Caco-2 (cell line): ENCODE measurements at regions not wholly inside any gene's neighbourhood (a gene's known extent, or its start where the extent isn't known, plus 50 kb on each side); places are given as distances from the start of the nearest gene placed in this dataset.

Experiments
- BruUV-seq: library from RNA; stranded (reverse); fragments of 400-500 nt; replicated peaks from 2 replicates; lab custom pipeline; 2021; lab: Mats Ljungman, UMichigan
- CTCF ChIA-PET: fragments of 300-600 bp; sonication (Branson Sonifier 250); formaldehyde crosslinking; loops from one replicate; lab custom pipeline; 2022; ENCODE audit warnings: antibody characterized with exemption; lab: Charles Lee
- POLR2A ChIA-PET: fragments of 300-600 bp; sonication (Branson Sonifier 250); formaldehyde crosslinking; loops from one replicate; lab custom pipeline; 2022; ENCODE audit warnings: antibody characterized with exemption; lab: Charles Lee
- DNase-seq, 2 experiments: peaks; one replicate each; pipeline versions ENCODE4 v3.0.0 to v3.0.0-alpha.2; 2020 to 2022
- H3K27me3 ChIP-seq: replicated peaks from 2 replicates; pipeline ENCODE4 v1.6.0; 2011; ENCODE audit warnings: low read length; ENCODE audit not compliant: control insufficient read depth, insufficient read depth
- H3K36me3 ChIP-seq: 2 replicates; pipeline ENCODE4 v1.5.1; 2011; ENCODE audit warnings: low read length; ENCODE audit not compliant: control insufficient read depth, insufficient read depth
- H3K4me1 ChIP-seq: fragments of 250-450 bp; sonication (Bioruptor Pico); 2 replicates; pipeline ENCODE4 v1.5.1; 2020; ENCODE audit warnings: mild to moderate bottlenecking
- H3K4me3 ChIP-seq: 2 replicates; pipeline ENCODE4 v1.5.1; 2011; ENCODE audit warnings: low read depth, mild to moderate bottlenecking, control low read depth, low read length
- H3K9me3 ChIP-seq: fragments of 250-450 bp; sonication (Bioruptor Pico); 2 replicates; pipeline ENCODE4 v1.5.1; 2020; ENCODE audit warnings: mild to moderate bottlenecking, moderate library complexity
- H3K27ac Mint-ChIP-seq: one replicate; pipeline ENCODE4 v1.8.0; 2022; ENCODE audit warnings: mixed read lengths; ENCODE audit not compliant: unreplicated experiment
- H3K27me3 Mint-ChIP-seq: one replicate; pipeline ENCODE4 v1.8.0; 2022; ENCODE audit warnings: mixed read lengths; ENCODE audit not compliant: insufficient read depth, unreplicated experiment
- H3K36me3 Mint-ChIP-seq: one replicate; pipeline ENCODE4 v1.8.0; 2022; ENCODE audit warnings: mild to moderate bottlenecking, mixed read lengths; ENCODE audit not compliant: insufficient read depth, unreplicated experiment
- H3K4me1 Mint-ChIP-seq: one replicate; pipeline ENCODE4 v1.8.0; 2022; ENCODE audit warnings: low read depth, mixed read lengths; ENCODE audit not compliant: unreplicated experiment
- H3K4me3 Mint-ChIP-seq: one replicate; pipeline ENCODE4 v1.8.0; 2022; ENCODE audit warnings: mild to moderate bottlenecking, moderate library complexity, mixed read lengths; ENCODE audit not compliant: unreplicated experiment
- H3K9me3 Mint-ChIP-seq: one replicate; pipeline ENCODE4 v1.8.0; 2022; ENCODE audit warnings: mixed read lengths; ENCODE audit not compliant: unreplicated experiment
- intact Hi-C: fragments of 100-400 bp; cut with micrococcal nuclease; formaldehyde crosslinking; loops from one replicate; pipeline ENCODE4 v1.10.0; 2022; ENCODE audit not compliant: unreplicated experiment
- TF ChIP-seq, protein P1 (sequence below), 2 experiments: fragments of 200-600 bp in 1 of 2; IDR thresholded peaks; 1 replicate in 1 of 2; 2 replicates in 1 of 2; pipeline versions ENCODE4 v1.5.1 to v1.8.0; 2011 to 2022; ENCODE audit warnings: antibody characterized with exemption in 1 of 2, control low read depth in 1 of 2, inconsistent platforms in 1 of 2, low read depth in 1 of 2, low read length in 1 of 2, mild to moderate bottlenecking in 1 of 2, moderate library complexity in 1 of 2; ENCODE audit not compliant: insufficient read depth in 1 of 2, severe bottlenecking in 1 of 2, unreplicated experiment in 1 of 2

DNA sequence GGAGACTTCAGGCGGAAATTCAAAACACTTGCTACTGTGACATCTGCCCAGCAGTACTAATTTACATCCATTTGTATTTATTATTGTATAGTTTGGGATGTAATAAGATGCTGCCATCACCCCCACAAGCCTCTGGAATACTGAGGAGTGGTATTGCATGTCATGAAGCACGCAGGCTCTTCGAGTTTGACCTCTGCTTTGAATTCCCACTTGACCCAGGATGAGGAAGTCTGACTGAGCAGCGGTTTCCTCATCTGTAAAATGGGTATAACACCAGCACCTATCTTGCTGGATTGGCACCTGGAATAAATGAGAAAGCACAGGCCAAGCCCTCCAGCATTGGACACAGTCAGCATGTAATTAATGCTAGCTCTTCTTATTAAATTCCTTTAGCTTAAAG is 116.0 kb upstream of the DIO3 start:
- no peak overlapping the region for H3K4me3 Mint-ChIP-seq
- Histone ChIP-seq H3K36me3 (no peaks in the 10 kb centered on the region), H3K9me3 (no peaks in the 10 kb centered on the region), H3K27me3 (no peaks in the 10 kb centered on the region), H3K4me1 (peaks cover 6% of the 10 kb centered on the region; the same call in 1 of the 2 replicates), H3K4me3 (no peak overlapping the region)
- H3K27me3 Mint-ChIP-seq = no peaks in the 10 kb centered on the region
- BruUV-seq = no TSS peak
- no peaks in the 10 kb centered on the region for H3K36me3 Mint-ChIP-seq
- H3K9me3 Mint-ChIP-seq = peaks cover 7% of the 10 kb centered on the region
- CTCF ChIA-PET = no interaction called here
- TF ChIP-seq, protein P1, sequence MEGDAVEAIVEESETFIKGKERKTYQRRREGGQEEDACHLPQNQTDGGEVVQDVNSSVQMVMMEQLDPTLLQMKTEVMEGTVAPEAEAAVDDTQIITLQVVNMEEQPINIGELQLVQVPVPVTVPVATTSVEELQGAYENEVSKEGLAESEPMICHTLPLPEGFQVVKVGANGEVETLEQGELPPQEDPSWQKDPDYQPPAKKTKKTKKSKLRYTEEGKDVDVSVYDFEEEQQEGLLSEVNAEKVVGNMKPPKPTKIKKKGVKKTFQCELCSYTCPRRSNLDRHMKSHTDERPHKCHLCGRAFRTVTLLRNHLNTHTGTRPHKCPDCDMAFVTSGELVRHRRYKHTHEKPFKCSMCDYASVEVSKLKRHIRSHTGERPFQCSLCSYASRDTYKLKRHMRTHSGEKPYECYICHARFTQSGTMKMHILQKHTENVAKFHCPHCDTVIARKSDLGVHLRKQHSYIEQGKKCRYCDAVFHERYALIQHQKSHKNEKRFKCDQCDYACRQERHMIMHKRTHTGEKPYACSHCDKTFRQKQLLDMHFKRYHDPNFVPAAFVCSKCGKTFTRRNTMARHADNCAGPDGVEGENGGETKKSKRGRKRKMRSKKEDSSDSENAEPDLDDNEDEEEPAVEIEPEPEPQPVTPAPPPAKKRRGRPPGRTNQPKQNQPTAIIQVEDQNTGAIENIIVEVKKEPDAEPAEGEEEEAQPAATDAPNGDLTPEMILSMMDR (IDR thresholded peaks at IDR 0.05; ENCODE audit: insufficient read depth in 1 of 2, low read depth in 1 of 2, low read length in 1 of 2, severe bottlenecking in 1 of 2, unreplicated experiment in 1 of 2) = no peak
- DNase-seq = no peak
- no peak overlapping the region for H3K27ac Mint-ChIP-seq
- POLR2A ChIA-PET = no interaction called here
- H3K4me1 Mint-ChIP-seq = no peaks in the 10 kb centered on the region
- intact Hi-C loops = no loop called here

DNA sequence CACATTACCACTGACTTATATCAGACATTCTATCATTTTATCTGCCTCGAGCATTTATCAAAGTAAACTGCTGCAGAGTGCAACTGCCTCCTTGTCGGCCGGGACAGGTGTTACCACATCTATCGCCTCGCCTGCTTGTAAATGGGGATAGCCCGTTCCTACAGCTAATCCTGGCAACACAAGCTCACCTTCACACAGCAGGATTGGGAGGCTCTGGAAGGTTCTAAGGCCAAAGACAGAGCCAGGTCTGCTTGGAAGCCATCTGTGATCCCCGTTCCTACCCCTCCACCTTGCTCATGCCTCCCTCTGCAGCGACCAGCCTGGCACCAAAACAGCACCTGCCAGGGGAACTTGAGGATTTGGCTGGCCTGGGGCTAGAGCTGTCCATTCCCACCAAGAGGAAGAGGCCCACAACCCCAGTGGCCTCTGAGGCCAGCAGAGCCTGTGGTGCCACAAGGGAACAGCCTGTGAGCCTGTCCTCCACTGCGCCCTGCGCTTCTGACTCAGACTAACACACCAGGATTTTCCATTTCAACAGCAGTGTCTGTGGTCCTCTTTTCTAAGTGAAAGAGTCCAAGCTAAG is 114.8 kb upstream of the DIO3 start:
- H3K9me3 ChIP-seq = no peaks in the 10 kb centered on the region
- no peaks in the 10 kb centered on the region for H3K36me3 ChIP-seq
- BruUV-seq = no TSS peak
- H3K27ac Mint-ChIP-seq = no peak overlapping the region
- H3K4me3 ChIP-seq = no peak overlapping the region
- no peaks in the 10 kb centered on the region for H3K27me3 Mint-ChIP-seq
- DNase-seq = no peak
- no peaks in the 10 kb centered on the region for H3K27me3 ChIP-seq
- H3K4me3 Mint-ChIP-seq = no peak overlapping the region
- no peaks in the 10 kb centered on the region for H3K4me1 Mint-ChIP-seq
- H3K9me3 Mint-ChIP-seq = peaks cover 7% of the 10 kb centered on the region
- CTCF ChIA-PET = no interaction called here
- H3K36me3 Mint-ChIP-seq = no peaks in the 10 kb centered on the region
- POLR2A ChIA-PET = no interaction called here
- no peaks in the 10 kb centered on the region for H3K4me1 ChIP-seq
- TF ChIP-seq, protein P1 (IDR thresholded peaks at IDR 0.05; ENCODE audit: insufficient read depth in 1 of 2, low read depth in 1 of 2, low read length in 1 of 2, severe bottlenecking in 1 of 2, unreplicated experiment in 1 of 2) = no peak
- intact Hi-C loops = no loop called here

DNA sequence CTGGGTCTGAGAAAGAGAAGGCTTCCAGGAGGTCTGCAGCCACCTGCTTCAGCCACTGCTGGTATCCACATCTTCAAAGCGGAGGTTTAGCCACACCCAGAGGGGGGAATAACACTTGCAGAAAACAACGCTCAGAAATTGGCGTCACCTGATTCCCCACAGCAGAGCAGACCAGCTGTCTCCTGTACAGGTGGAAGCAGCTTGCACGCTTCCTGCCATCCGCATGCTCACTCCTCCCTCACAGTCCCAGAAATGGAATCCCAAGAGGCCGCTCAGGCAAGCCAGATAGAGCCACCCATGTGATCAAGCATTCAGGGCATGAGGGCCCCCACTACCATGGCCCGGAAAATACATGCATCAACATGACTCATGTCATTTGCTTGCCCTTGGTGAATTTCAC is 112.2 kb upstream of the DIO3 start:
- no peaks in the 10 kb centered on the region for H3K4me1 ChIP-seq
- no peak overlapping the region for H3K4me3 ChIP-seq
- BruUV-seq = no TSS peak
- no peaks in the 10 kb centered on the region for H3K9me3 ChIP-seq
- H3K27me3 Mint-ChIP-seq = no peaks in the 10 kb centered on the region
- TF ChIP-seq, protein P1 (IDR thresholded peaks at IDR 0.05; ENCODE audit: insufficient read depth in 1 of 2, low read depth in 1 of 2, low read length in 1 of 2, severe bottlenecking in 1 of 2, unreplicated experiment in 1 of 2) = no peak
- DNase-seq = no peak
- H3K36me3 ChIP-seq = no peaks in the 10 kb centered on the region
- no peaks in the 10 kb centered on the region for H3K27me3 ChIP-seq
- CTCF ChIA-PET = no interaction called here
- POLR2A ChIA-PET = no interaction called here
- no peaks in the 10 kb centered on the region for H3K36me3 Mint-ChIP-seq
- intact Hi-C loops = no loop called here
- H3K9me3 Mint-ChIP-seq = peaks cover 7% of the 10 kb centered on the region
- H3K4me1 Mint-ChIP-seq = no peaks in the 10 kb centered on the region
- no peak overlapping the region for H3K27ac Mint-ChIP-seq
- no peak overlapping the region for H3K4me3 Mint-ChIP-seq
